ENCODE measurements at regions not wholly inside any gene's neighbourhood (a gene's known extent, or its start where the extent isn't known, plus 50 kb on each side); places are given as distances from the start of the nearest gene placed in this dataset.

DNA sequence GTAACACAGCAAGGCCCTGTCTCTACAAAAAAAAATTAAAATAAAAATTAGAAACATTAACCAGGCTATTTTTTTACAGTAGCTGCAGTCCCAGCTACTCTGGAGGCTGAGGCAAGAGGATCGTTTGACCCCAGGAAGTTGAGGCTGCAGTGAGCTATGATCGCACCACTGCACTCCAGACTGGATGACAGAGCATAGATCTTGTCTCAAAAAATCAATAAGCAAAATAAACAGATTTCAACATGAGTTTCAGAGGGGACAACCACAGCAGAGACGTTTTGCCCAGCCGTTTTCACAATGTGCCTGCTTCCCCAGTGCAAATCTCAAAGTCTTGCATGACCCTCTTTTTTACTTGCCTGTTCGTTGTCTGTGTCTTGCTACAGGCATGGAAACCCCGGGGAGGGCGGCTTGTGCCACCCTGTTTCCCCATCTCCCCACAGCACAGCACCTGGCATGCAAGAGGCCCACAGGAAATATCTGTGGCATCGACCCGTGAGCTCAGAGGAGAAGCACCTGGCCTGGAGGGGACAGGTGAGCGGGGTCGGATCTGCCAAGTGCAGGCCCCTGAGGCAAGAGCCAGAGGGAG is 222.0 kb upstream of the ZNF507 start:
- Mint-ChIP-seq H3K27ac (no peak overlapping the region), H3K9me3 (peaks cover 55% of the 10 kb centered on the region), H3K27me3 (ENCODE audit: insufficient read depth) (peaks cover 3% of the 10 kb centered on the region; the same call in 1 of the 2 replicates), H3K4me1 (ENCODE audit: low read depth) (no peaks in the 10 kb centered on the region), H3K4me3 (no peak overlapping the region), H3K36me3 (ENCODE audit: low read depth) (0 out of 2 replicates have a peak, but pooled peaks cover 4% of the 10 kb centered on the region)
- TF ChIP-seq CTCF (IDR thresholded peaks at IDR 0.05) = no peak
- DNase-seq = no peak

- DNase-seq = no peak
- TF ChIP-seq CTCF (IDR thresholded peaks at IDR 0.05) = no peak
- Mint-ChIP-seq H3K27ac (no peak overlapping the region), H3K9me3 (peaks cover 58% of the 10 kb centered on the region), H3K4me1 (ENCODE audit: low read depth) (no peaks in the 10 kb centered on the region), H3K36me3 (ENCODE audit: low read depth) (0 out of 2 replicates have a peak, but pooled peaks cover 4% of the 10 kb centered on the region), H3K4me3 (no peak overlapping the region), H3K27me3 (ENCODE audit: insufficient read depth) (peaks cover 5% of the 10 kb centered on the region; the same call in 1 of the 2 replicates)
Measured at GRCh38 chr19:32124585-32124984, 220.8 kb upstream of the ZNF507 start.

DNA sequence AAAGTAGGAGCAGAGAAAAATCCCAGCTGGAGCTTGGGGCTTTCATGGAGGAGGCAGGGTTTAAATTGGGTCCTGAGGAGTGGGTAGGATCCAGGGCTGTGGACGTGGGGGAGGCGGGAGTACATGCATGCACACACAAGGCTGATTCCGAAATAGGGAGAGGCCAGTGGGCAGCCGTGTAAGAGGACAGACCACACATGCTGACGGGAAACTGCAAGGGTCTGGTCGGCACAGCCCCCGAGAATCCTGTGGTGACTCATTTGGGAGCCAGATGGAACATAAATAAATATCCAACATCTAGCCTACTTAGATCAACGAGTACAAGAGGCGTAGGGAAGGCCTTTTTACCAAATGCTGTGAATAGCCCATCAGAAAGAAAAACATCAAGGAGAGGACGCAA is 216.3 kb upstream of the ZNF507 start:
- H3K4me3 Mint-ChIP-seq = no peak overlapping the region
- H3K4me1 Mint-ChIP-seq (ENCODE audit: low read depth) = no peaks in the 10 kb centered on the region
- DNase-seq = no peak
- peaks cover 4% of the 10 kb centered on the region; the same call in 1 of the 2 replicates for H3K27me3 Mint-ChIP-seq (ENCODE audit: insufficient read depth)
- no peak for TF ChIP-seq CTCF (IDR thresholded peaks at IDR 0.05)
- H3K27ac Mint-ChIP-seq = no peak overlapping the region
- 0 out of 2 replicates have a peak, but pooled peaks cover 4% of the 10 kb centered on the region for H3K36me3 Mint-ChIP-seq (ENCODE audit: low read depth)
- H3K9me3 Mint-ChIP-seq = peaks cover 45% of the 10 kb centered on the region

- H3K9me3 Mint-ChIP-seq = peaks cover 34% of the 10 kb centered on the region
- H3K27ac Mint-ChIP-seq = no peak overlapping the region
- no peak for TF ChIP-seq CTCF (IDR thresholded peaks at IDR 0.05)
Measured at GRCh38 chr19:32130332-32130731, 215.1 kb upstream of the ZNF507 start.

GRCh38 chr19:32131005-32131404 is 214.4 kb upstream of the ZNF507 start:
- H3K27me3 Mint-ChIP-seq (ENCODE audit: insufficient read depth) = peaks cover 2% of the 10 kb centered on the region; the same call in 1 of the 2 replicates
- H3K9me3 Mint-ChIP-seq = peaks cover 29% of the 10 kb centered on the region
- H3K4me3 Mint-ChIP-seq = no peak overlapping the region
- no peak for TF ChIP-seq CTCF (IDR thresholded peaks at IDR 0.05)
- 0 out of 2 replicates have a peak, but pooled peaks cover 4% of the 10 kb centered on the region for H3K36me3 Mint-ChIP-seq (ENCODE audit: low read depth)
- no peaks in the 10 kb centered on the region for H3K4me1 Mint-ChIP-seq (ENCODE audit: low read depth)
- no peak for DNase-seq
- no peak overlapping the region for H3K27ac Mint-ChIP-seq

More at GRCh38 chr19:32130332-32130731, 215.1 kb upstream of the ZNF507 start:
- Mint-ChIP-seq H3K36me3 (ENCODE audit: low read depth) (0 out of 2 replicates have a peak, but pooled peaks cover 4% of the 10 kb centered on the region), H3K4me3 (no peak overlapping the region), H3K4me1 (ENCODE audit: low read depth) (no peaks in the 10 kb centered on the region), H3K27me3 (ENCODE audit: insufficient read depth) (peaks cover 4% of the 10 kb centered on the region; the same call in 1 of the 2 replicates)
- no peak for DNase-seq

Measured in HFFc6 (cell line).